HFF-Myc (cell line): ENCODE measurements at regions not wholly inside any gene's neighbourhood (a gene's known extent, or its start where the extent isn't known, plus 50 kb on each side); places are given as distances from the start of the nearest gene placed in this dataset.

Source experiments
- DNase-seq: peaks from one replicate; pipeline ENCODE4 v3.0.0-alpha.2; 2011; ENCODE audit warnings: low read depth; ENCODE audit errors: extremely low read depth
- H3K4me3 ChIP-seq: replicated peaks from 2 replicates; pipeline ENCODE4 v1.5.1; 2011; ENCODE audit warnings: low read depth, mild to moderate bottlenecking, control low read depth, low read length
- CTCF ChIP-seq: IDR thresholded peaks from 2 replicates; pipeline ENCODE4 v1.5.1; 2012; ENCODE audit warnings: mild to moderate bottlenecking, low read depth, low read length, control low read depth; ENCODE audit errors: missing control alignments

GRCh38 chr4:20512033-20512792 lies 188.0 kb upstream of the PACRGL start:
- no peak for DNase-seq
- no peak overlapping the region for H3K4me3 ChIP-seq
- TF ChIP-seq CTCF: no peak

- no peak for TF ChIP-seq CTCF
- H3K4me3 ChIP-seq: no peak overlapping the region
- no peak for DNase-seq
These were observed 187.3 kb upstream of the PACRGL start for GRCh38 chr4:20512985-20513384.

GRCh38 chr4:20520901-20521300 lies 179.4 kb upstream of the PACRGL start:
- H3K4me3 ChIP-seq: no peak overlapping the region
- DNase-seq: no peak
- no peak for TF ChIP-seq CTCF

- TF ChIP-seq CTCF: no peak
- DNase-seq: no peak
- H3K4me3 ChIP-seq: no peak overlapping the region
These were observed 171.8 kb upstream of the PACRGL start for GRCh38 chr4:20528508-20528907.

- H3K4me3 ChIP-seq: no peak overlapping the region
- no peak for TF ChIP-seq CTCF
- no peak for DNase-seq
These were observed 170.6 kb upstream of the PACRGL start for GRCh38 chr4:20529691-20530090.

GRCh38 chr4:20532116-20532790 lies 168.0 kb upstream of the PACRGL start:
- no peak for TF ChIP-seq CTCF
- no peak for DNase-seq
- no peak overlapping the region for H3K4me3 ChIP-seq
